ENCODE measurements at regions not wholly inside any gene's neighbourhood (a gene's known extent, or its start where the extent isn't known, plus 50 kb on each side); places are given as distances from the start of the nearest gene placed in this dataset.

- no peaks in the 10 kb centered on the region for H3K27me3 ChIP-seq (ENCODE audit: insufficient read depth, low read length)
- H3K4me3 ChIP-seq (ENCODE audit: insufficient read depth, low read length) = no peak overlapping the region
- no peak for DNase-seq (ENCODE audit: insufficient read length, low spot score, missing footprints)
- no peak overlapping the region for H2AFZ ChIP-seq (ENCODE audit: low read length)
- H3K4me2 ChIP-seq (ENCODE audit: insufficient read depth, low read length) = no peak overlapping the region
- H4K20me1 ChIP-seq (ENCODE audit: insufficient read depth, low read length) = no peaks in the 10 kb centered on the region
- no peaks in the 10 kb centered on the region for H3K79me2 ChIP-seq (ENCODE audit: insufficient read depth, low read length)
- peaks cover 3% of the 10 kb centered on the region for H3K9me3 ChIP-seq (ENCODE audit: low read depth, low read length)
- no peak overlapping the region for H3K27ac ChIP-seq (ENCODE audit: low read depth, low read length)
- TF ChIP-seq CTCF (IDR thresholded peaks at IDR 0.05; ENCODE audit: extremely low read depth, low read depth, low read length) = no peak
- no peaks in the 10 kb centered on the region for H3K36me3 ChIP-seq (ENCODE audit: insufficient read depth, low read length)
- H3K4me1 ChIP-seq (ENCODE audit: insufficient read depth, low read length) = no peaks in the 10 kb centered on the region
Measured at GRCh38 chr16:61014869-61015268, 1021.4 kb downstream of the CDH8 start.

DNA sequence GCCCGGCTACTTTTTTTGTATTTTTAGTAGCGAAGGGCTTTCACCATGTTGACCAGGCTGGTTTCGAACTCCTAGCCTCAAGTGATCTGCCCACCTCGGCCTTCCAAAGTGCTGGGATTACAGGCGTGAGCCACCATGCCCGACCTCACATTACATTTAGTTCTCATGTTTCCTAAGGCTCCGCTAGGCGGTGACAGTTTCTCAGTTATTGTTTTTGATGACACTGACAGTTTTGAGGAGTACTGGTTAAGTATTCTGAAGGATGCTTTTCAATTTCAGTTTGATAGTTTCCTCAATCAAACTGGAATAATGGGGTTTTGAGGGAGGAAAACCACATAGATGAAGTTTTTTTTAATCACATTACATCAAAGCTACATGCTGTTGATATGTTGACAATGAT lies 1028.5 kb downstream of the CDH8 start:
- Histone ChIP-seq H3K9me3 (ENCODE audit: low read depth, low read length) (peaks cover 3% of the 10 kb centered on the region), H3K4me1 (ENCODE audit: insufficient read depth, low read length) (no peaks in the 10 kb centered on the region), H3K27me3 (ENCODE audit: insufficient read depth, low read length) (no peaks in the 10 kb centered on the region), H3K4me2 (ENCODE audit: insufficient read depth, low read length) (no peak overlapping the region), H3K79me2 (ENCODE audit: insufficient read depth, low read length) (no peaks in the 10 kb centered on the region), H4K20me1 (ENCODE audit: insufficient read depth, low read length) (no peaks in the 10 kb centered on the region), H3K36me3 (ENCODE audit: insufficient read depth, low read length) (no peaks in the 10 kb centered on the region), H3K4me3 (ENCODE audit: insufficient read depth, low read length) (no peak overlapping the region), H3K27ac (ENCODE audit: low read depth, low read length) (no peak overlapping the region), H2AFZ (ENCODE audit: low read length) (no peak overlapping the region)
- DNase-seq (ENCODE audit: insufficient read length, low spot score, missing footprints) = no peak
- TF ChIP-seq CTCF (IDR thresholded peaks at IDR 0.05; ENCODE audit: extremely low read depth, low read depth, low read length) = no peak

- H3K9me3 ChIP-seq (ENCODE audit: low read depth, low read length) = peaks cover 3% of the 10 kb centered on the region
- no peak overlapping the region for H3K27ac ChIP-seq (ENCODE audit: low read depth, low read length)
- DNase-seq (ENCODE audit: insufficient read length, low spot score, missing footprints) = no peak
- H3K4me2 ChIP-seq (ENCODE audit: insufficient read depth, low read length) = no peak overlapping the region
- H3K36me3 ChIP-seq (ENCODE audit: insufficient read depth, low read length) = no peaks in the 10 kb centered on the region
- H2AFZ ChIP-seq (ENCODE audit: low read length) = no peak overlapping the region
- no peaks in the 10 kb centered on the region for H3K27me3 ChIP-seq (ENCODE audit: insufficient read depth, low read length)
- no peak overlapping the region for H3K4me3 ChIP-seq (ENCODE audit: insufficient read depth, low read length)
- TF ChIP-seq CTCF (IDR thresholded peaks at IDR 0.05; ENCODE audit: extremely low read depth, low read depth, low read length) = no peak
- no peaks in the 10 kb centered on the region for H3K4me1 ChIP-seq (ENCODE audit: insufficient read depth, low read length)
- no peaks in the 10 kb centered on the region for H4K20me1 ChIP-seq (ENCODE audit: insufficient read depth, low read length)
- no peaks in the 10 kb centered on the region for H3K79me2 ChIP-seq (ENCODE audit: insufficient read depth, low read length)
Measured at GRCh38 chr16:61005952-61006351, 1030.3 kb downstream of the CDH8 start.

GRCh38 chr16:61002479-61003204 lies 1033.6 kb downstream of the CDH8 start:
- no peak overlapping the region for H2AFZ ChIP-seq (ENCODE audit: low read length)
- DNase-seq (ENCODE audit: insufficient read length, low spot score, missing footprints) = no peak
- H3K27me3 ChIP-seq (ENCODE audit: insufficient read depth, low read length) = no peaks in the 10 kb centered on the region
- no peaks in the 10 kb centered on the region for H3K79me2 ChIP-seq (ENCODE audit: insufficient read depth, low read length)
- no peak for TF ChIP-seq CTCF (IDR thresholded peaks at IDR 0.05; ENCODE audit: extremely low read depth, low read depth, low read length)
- H3K36me3 ChIP-seq (ENCODE audit: insufficient read depth, low read length) = no peaks in the 10 kb centered on the region
- H3K9me3 ChIP-seq (ENCODE audit: low read depth, low read length) = peaks cover 3% of the 10 kb centered on the region
- H3K4me2 ChIP-seq (ENCODE audit: insufficient read depth, low read length) = no peak overlapping the region
- H3K4me1 ChIP-seq (ENCODE audit: insufficient read depth, low read length) = no peaks in the 10 kb centered on the region
- H3K27ac ChIP-seq (ENCODE audit: low read depth, low read length) = no peak overlapping the region
- no peak overlapping the region for H3K4me3 ChIP-seq (ENCODE audit: insufficient read depth, low read length)
- no peaks in the 10 kb centered on the region for H4K20me1 ChIP-seq (ENCODE audit: insufficient read depth, low read length)
